COLO829 (cell line): ENCODE measurements at regions not wholly inside any gene's neighbourhood (a gene's known extent, or its start where the extent isn't known, plus 50 kb on each side); places are given as distances from the start of the nearest gene placed in this dataset.
"Not testable (repeated sequence)": the region's sequence is repeated elsewhere in the genome, so short reads cannot be mapped to it uniquely, and the experiment has no call there.

Experiments used
- DNase-seq: peaks from one replicate; pipeline ENCODE4 v3.0.0; 2012; ENCODE audit warnings: low spot score

GRCh38 chr3:191646242-191646641, 185.3 kb downstream of the PYDC2 start:
- no peak for DNase-seq

GRCh38 chr3:191648787-191649186, 187.8 kb downstream of the PYDC2 start:
- no peak for DNase-seq

GRCh38 chr3:191649626-191650025, 188.7 kb downstream of the PYDC2 start:
- DNase-seq: no peak

- not testable (repeated sequence) for DNase-seq
These were observed 197.9 kb downstream of the PYDC2 start for GRCh38 chr3:191658781-191659419.

GRCh38 chr3:191662150-191662549, 201.2 kb downstream of the PYDC2 start:
- DNase-seq: not testable (repeated sequence)

GRCh38 chr3:191680989-191681597, 220.1 kb downstream of the PYDC2 start:
- DNase-seq: no peak

- DNase-seq: no peak
These were observed 222.0 kb downstream of the PYDC2 start for GRCh38 chr3:191682961-191683360.

GRCh38 chr3:191686626-191687025, 225.7 kb downstream of the PYDC2 start:
- no peak for DNase-seq

- no peak for DNase-seq
These were observed 227.9 kb downstream of the PYDC2 start for GRCh38 chr3:191688756-191689433.

GRCh38 chr3:191691184-191691583, 230.2 kb downstream of the PYDC2 start:
- DNase-seq: not testable (repeated sequence)

GRCh38 chr3:191695131-191695814, 234.3 kb downstream of the PYDC2 start:
- DNase-seq: no peak

GRCh38 chr3:191695815-191696153, 234.8 kb downstream of the PYDC2 start:
- no peak for DNase-seq

- DNase-seq: no peak
These were observed 235.4 kb downstream of the PYDC2 start for GRCh38 chr3:191696348-191696747.

- no peak for DNase-seq
These were observed 238.6 kb downstream of the PYDC2 start for GRCh38 chr3:191699546-191699945.

GRCh38 chr3:191702121-191702520, 241.2 kb downstream of the PYDC2 start:
- no peak for DNase-seq

- no peak for DNase-seq
These were observed 246.9 kb downstream of the PYDC2 start for GRCh38 chr3:191707817-191708216.

- no peak for DNase-seq
These were observed 254.6 kb downstream of the PYDC2 start for GRCh38 chr3:191715585-191715984.

GRCh38 chr3:191721390-191721861, 260.5 kb downstream of the PYDC2 start:
- no peak for DNase-seq

GRCh38 chr3:191721990-191722389, 261.0 kb downstream of the PYDC2 start:
- no peak for DNase-seq

GRCh38 chr3:191727338-191727737, 266.4 kb downstream of the PYDC2 start:
- DNase-seq: no peak

GRCh38 chr3:191728186-191728585, 267.2 kb downstream of the PYDC2 start:
- DNase-seq: no peak

- DNase-seq: no peak
These were observed 276.8 kb downstream of the PYDC2 start for GRCh38 chr3:191737742-191738141.

GRCh38 chr3:191740712-191741111, 279.7 kb downstream of the PYDC2 start:
- DNase-seq: no peak
